DND-41 (cell line): ENCODE measurements at regions not wholly inside any gene's neighbourhood (a gene's known extent, or its start where the extent isn't known, plus 50 kb on each side); places are given as distances from the start of the nearest gene placed in this dataset.
"Not testable (repeated sequence)": the region's sequence is repeated elsewhere in the genome, so short reads cannot be mapped to it uniquely, and the experiment has no call there.

Source experiments
- ATAC-seq: fragments of 200-7000 bp; cut with Tn5 transposase; 3 replicates; pipeline ENCODE4 v1.9.1; 2021; ENCODE audit warnings: low read depth; ENCODE audit not compliant: insufficient read depth
- DNase-seq: peaks from one replicate; pipeline ENCODE4 v3.0.0-alpha.2; 2020
- H2AFZ ChIP-seq: 2 replicates; pipeline ENCODE4 v1.6.0; 2012; ENCODE audit warnings: low read depth, low read length
- H3K27ac ChIP-seq: 2 replicates; pipeline ENCODE4 v1.5.1; 2012; ENCODE audit warnings: low read length, inconsistent platforms
- H3K27me3 ChIP-seq: fragments of 200-600 bp; sonication (generic); 2 replicates; pipeline ENCODE4 v1.6.0; 2012; ENCODE audit warnings: low read length, mild to moderate bottlenecking, inconsistent platforms; ENCODE audit not compliant: insufficient read depth, poor library complexity
- H3K36me3 ChIP-seq: 2 replicates; pipeline ENCODE4 v1.5.1; 2012; ENCODE audit warnings: low read length, inconsistent platforms; ENCODE audit not compliant: insufficient read depth
- H3K4me1 ChIP-seq: 2 replicates; pipeline ENCODE4 v1.5.1; 2012; ENCODE audit warnings: mild to moderate bottlenecking, low read length; ENCODE audit not compliant: insufficient read depth
- H3K4me2 ChIP-seq: 2 replicates; pipeline ENCODE4 v1.6.0; 2012; ENCODE audit warnings: mild to moderate bottlenecking, moderate library complexity, low read length, inconsistent platforms; ENCODE audit not compliant: insufficient read depth
- H3K4me3 ChIP-seq, 2 experiments: fragments of 200-600 bp in 1 of 2; shearing (Covaris generic) in 1 of 2; 2 replicates each; pipeline ENCODE4 v1.5.1; 2012 to 2016; ENCODE audit warnings: inconsistent platforms in 2 of 2, low read length in 2 of 2, mild to moderate bottlenecking in 2 of 2, low read depth in 1 of 2, moderate library complexity in 1 of 2
- H3K79me2 ChIP-seq: 2 replicates; pipeline ENCODE4 v1.6.0; 2012; ENCODE audit warnings: low read length, inconsistent platforms; ENCODE audit not compliant: insufficient read depth
- H3K9ac ChIP-seq: 2 replicates; pipeline ENCODE4 v1.6.0; 2012; ENCODE audit warnings: low read depth, mild to moderate bottlenecking, inconsistent platforms, low read length, moderate library complexity
- H3K9me3 ChIP-seq: 2 replicates; pipeline ENCODE4 v1.5.1; 2012; ENCODE audit warnings: low read length, moderate library complexity, mild to moderate bottlenecking, inconsistent platforms; ENCODE audit not compliant: insufficient read depth, severe bottlenecking
- H4K20me1 ChIP-seq: 2 replicates; pipeline ENCODE4 v1.6.0; 2012; ENCODE audit warnings: low read length; ENCODE audit not compliant: insufficient read depth
- EZH2 ChIP-seq: IDR thresholded peaks from 3 replicates; pipeline ENCODE4 v1.6.1; 2012; ENCODE audit warnings: borderline replicate concordance, low read depth, mild to moderate bottlenecking, moderate library complexity, low read length, inconsistent platforms; ENCODE audit not compliant: severe bottlenecking
- TF ChIP-seq, protein P1 (sequence below): IDR thresholded peaks from 2 replicates; pipeline ENCODE4 v1.5.1; 2012; ENCODE audit warnings: borderline replicate concordance, low read length, moderate library complexity, mild to moderate bottlenecking; ENCODE audit not compliant: poor library complexity, severe bottlenecking; ENCODE audit errors: extremely low read depth

- DNase-seq = no peak
- H3K27me3 ChIP-seq = no peaks in the 10 kb centered on the region
- no peak overlapping the region for H3K27ac ChIP-seq
- no peaks in the 10 kb centered on the region for H3K4me1 ChIP-seq
- H3K9me3 ChIP-seq = no peaks in the 10 kb centered on the region
- no peak overlapping the region for H2AFZ ChIP-seq
- no peaks in the 10 kb centered on the region for H3K79me2 ChIP-seq
- no peak overlapping the region for H3K4me2 ChIP-seq
- ATAC-seq = no peak
- H3K36me3 ChIP-seq = no peaks in the 10 kb centered on the region
- no peak overlapping the region for H3K9ac ChIP-seq
- no peak overlapping the region for H3K4me3 ChIP-seq
- H4K20me1 ChIP-seq = no peaks in the 10 kb centered on the region
- TF ChIP-seq, protein P1, sequence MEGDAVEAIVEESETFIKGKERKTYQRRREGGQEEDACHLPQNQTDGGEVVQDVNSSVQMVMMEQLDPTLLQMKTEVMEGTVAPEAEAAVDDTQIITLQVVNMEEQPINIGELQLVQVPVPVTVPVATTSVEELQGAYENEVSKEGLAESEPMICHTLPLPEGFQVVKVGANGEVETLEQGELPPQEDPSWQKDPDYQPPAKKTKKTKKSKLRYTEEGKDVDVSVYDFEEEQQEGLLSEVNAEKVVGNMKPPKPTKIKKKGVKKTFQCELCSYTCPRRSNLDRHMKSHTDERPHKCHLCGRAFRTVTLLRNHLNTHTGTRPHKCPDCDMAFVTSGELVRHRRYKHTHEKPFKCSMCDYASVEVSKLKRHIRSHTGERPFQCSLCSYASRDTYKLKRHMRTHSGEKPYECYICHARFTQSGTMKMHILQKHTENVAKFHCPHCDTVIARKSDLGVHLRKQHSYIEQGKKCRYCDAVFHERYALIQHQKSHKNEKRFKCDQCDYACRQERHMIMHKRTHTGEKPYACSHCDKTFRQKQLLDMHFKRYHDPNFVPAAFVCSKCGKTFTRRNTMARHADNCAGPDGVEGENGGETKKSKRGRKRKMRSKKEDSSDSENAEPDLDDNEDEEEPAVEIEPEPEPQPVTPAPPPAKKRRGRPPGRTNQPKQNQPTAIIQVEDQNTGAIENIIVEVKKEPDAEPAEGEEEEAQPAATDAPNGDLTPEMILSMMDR = no peak
- TF ChIP-seq EZH2 = no peak
These were observed 56.9 kb upstream of the DHRS4 start for GRCh38 chr14:23896609-23897153.

GRCh38 chr14:23897291-23897690, 56.3 kb upstream of the DHRS4 start:
- not testable (repeated sequence) for H3K9ac ChIP-seq, DNase-seq, ATAC-seq, H3K9me3 ChIP-seq, H3K36me3 ChIP-seq, H3K79me2 ChIP-seq, H3K4me3 ChIP-seq, H4K20me1 ChIP-seq, H3K27ac ChIP-seq, H3K4me1 ChIP-seq, H2AFZ ChIP-seq, H3K4me2 ChIP-seq, H3K27me3 ChIP-seq

- H3K4me3 ChIP-seq, H4K20me1 ChIP-seq, H3K4me2 ChIP-seq, DNase-seq, H3K4me1 ChIP-seq, H3K27ac ChIP-seq, H3K9ac ChIP-seq, H3K9me3 ChIP-seq, H2AFZ ChIP-seq, H3K79me2 ChIP-seq, H3K36me3 ChIP-seq, H3K27me3 ChIP-seq, ATAC-seq: not testable (repeated sequence)
These were observed 55.2 kb upstream of the DHRS4 start for GRCh38 chr14:23898359-23898758.

DNA sequence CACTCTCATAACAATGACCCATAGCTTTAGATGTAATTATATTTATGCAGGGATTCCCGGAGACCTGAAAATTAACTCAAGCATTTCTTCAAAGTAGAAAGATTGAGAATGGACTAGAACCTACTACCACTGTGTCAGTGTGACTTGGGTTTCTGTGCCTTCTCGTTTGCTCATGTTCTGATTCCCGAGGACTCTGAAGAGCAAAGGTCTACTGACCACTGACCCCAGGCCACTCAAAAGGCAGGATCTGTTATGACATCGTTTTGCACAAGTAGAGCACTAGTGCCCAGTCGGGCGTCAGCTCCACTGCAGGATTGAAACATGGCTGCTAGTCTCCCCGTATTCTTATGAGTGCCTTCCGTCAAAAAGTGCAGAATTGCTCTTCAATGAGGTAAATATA, 53.8 kb upstream of the DHRS4 start:
- Histone ChIP-seq H3K27me3 (no peaks in the 10 kb centered on the region), H3K9me3 (no peaks in the 10 kb centered on the region), H3K4me1 (no peaks in the 10 kb centered on the region), H2AFZ (no peak overlapping the region), H3K4me2 (no peak overlapping the region), H3K79me2 (no peaks in the 10 kb centered on the region), H3K9ac (no peak overlapping the region), H4K20me1 (no peaks in the 10 kb centered on the region), H3K27ac (no peak overlapping the region), H3K4me3 (no peak overlapping the region), H3K36me3 (no peaks in the 10 kb centered on the region)
- DNase-seq (no peak), ATAC-seq (no peak)
- TF ChIP-seq, protein P1 = no peak
- TF ChIP-seq EZH2 = no peak
